ENCODE measurements at regions not wholly inside any gene's neighbourhood (a gene's known extent, or its start where the extent isn't known, plus 50 kb on each side); places are given as distances from the start of the nearest gene placed in this dataset.
"Not testable (repeated sequence)": the region's sequence is repeated elsewhere in the genome, so short reads cannot be mapped to it uniquely, and the experiment has no call there.

DNA sequence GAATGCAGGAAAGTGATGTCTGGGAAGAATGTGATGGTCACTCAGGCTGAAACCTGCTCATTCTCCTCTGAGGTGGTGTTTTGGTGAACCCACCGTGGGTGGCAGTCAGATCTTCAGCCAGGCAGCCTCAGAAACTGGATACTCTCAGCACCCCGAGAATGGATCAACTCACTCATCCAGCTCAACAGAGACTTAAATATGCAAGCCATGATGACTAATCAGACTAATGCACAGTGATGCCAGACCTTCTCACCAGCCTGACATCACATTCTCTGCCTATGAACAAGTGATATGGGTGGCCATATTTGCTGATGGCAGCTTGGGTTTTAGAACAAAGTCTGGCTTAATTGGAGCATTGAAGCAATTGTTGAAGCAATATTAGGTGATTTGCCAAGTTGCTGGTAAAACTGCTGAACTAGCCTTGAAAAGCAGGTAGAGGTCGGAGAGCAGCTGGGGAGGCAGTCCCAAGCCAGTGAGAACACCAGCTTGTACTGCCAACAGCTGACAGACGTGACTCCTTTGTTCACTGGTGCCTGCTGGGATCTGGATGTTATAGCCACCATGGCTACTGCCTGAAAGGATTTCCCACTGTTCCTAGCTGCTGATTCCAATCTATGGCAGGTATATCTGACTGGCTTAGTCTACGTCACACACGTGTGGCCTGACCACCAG, 608.1 kb downstream of the MID1IP1 start:
- DNase-seq (ENCODE audit: low read depth), result no peak

DNA sequence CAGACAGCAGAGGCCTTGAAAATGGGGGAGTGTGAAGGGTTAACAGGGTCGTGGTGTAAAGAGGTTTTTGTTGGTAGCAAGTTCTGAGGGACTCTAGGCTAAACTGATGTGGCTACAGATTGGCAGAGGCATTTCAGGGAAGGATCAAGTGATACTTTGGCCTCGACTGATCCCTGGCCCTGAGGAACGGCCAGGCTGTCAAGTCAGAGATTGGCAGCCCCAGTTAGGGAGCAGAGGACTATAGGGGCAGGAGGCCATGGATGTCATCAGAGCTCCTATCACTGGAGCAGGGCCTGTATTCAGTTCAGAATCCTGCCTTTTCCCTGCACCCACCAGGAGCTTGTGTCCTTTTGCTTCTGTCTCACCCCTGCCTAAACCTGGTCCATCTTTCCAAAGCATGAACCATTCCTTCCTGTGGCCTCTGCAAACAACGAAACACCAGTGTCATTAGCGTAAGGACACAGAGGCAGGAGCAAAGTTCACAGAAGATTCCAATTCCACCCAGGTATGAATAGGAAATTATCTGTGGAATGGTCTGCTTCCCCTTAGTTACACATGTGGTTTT, 613.1 kb downstream of the MID1IP1 start:
- DNase-seq (ENCODE audit: low read depth), result no peak

DNA sequence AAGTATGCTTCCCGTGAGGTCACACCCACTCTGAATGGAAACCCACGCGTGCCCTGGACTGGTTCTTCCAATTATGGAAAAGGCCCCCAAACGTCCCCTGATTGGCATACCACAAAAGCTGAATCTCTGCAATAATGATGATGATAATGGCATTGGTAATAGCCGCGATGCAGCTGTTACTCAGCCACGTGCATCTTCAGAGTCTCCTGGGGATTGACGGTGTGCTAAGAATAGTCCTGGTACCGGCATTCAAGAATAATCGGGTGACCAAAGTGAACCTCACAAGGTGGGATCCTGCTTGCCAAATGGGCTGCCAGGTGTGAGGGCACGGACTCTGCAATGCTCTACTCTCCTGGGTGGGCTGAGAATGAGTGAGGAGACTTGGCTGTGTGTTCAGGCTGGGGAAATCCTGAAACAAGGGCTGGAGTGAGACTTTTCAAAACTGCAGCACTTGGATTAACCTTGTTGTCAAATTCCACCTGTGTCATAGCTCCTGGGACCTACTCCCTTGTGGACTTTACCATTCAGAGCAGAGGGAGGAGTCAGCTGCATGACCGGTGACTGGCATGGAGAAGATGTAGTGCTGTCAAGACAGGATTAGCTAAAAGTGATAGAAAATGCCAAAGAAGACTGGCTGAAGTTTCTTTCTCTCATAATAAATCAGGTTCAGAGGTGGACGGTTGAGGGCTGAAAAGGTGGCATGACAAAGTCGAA, 615.4 kb downstream of the MID1IP1 start:
- no peak for DNase-seq (ENCODE audit: low read depth)

DNA sequence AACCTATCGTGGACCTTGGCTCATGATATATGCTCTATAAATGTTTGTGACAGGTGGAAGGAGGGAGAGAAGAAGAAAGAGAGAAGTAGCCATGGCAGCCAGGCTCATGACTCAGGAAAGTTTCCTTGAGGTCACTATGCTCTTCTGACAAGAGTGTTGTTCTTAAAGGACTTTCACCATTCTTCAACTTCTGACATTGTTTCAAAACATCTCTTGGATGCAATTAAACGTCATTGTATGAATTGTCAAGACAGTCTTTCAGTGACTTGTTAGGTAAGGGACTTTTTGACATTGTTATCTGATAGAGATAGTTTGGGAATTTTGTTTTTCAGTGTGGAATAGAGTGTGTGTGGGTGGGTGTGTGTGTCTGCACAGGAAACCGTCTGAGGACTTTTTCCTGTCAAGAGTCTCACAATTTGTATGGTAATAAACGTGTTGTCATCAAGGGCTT, 617.0 kb downstream of the MID1IP1 start:
- no peak for DNase-seq (ENCODE audit: low read depth)

DNA sequence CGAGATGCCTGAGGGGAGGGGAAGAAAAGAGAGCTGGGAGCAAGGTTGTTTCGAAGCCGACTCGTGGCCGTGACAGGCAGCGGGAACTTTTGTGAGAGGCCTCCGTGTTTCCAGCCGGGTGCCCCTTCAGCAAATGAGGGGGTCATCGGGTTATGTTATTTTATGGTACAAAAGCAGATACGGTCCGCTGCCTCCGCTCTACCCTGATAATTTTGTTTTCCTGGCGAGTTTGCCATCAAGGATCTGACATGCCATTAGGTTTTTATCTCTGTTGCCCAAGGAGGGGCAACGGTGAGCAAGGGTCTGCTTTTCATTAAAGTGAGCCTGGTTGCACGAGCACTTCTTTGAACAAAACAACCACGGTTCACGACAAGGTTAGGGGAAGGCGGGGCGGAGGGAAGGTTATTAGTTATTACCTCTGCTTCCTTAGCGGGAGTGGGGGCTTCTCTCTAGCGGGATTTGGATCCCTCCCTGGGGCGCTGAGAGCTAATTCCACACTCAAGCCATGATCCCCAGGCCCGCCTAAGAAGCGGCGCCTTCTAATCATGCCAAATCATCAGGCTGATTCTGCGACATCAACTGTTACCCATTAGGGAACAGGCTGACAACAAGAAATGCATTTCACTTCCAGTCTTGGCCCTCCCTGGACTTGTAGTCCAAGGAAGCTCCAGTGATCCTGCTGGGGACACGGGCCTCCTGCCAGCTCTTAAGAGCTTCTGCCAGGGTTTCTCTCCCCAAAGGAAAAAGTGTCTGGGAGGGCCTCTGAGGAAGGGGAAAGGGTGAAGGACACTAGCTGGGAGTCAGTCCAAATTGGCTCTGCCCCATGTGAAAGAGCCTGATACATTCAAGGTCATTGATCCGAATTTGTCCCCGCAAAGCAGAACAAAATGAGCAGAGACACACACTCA, 617.7 kb downstream of the MID1IP1 start:
- no peak for DNase-seq (ENCODE audit: low read depth)

DNA sequence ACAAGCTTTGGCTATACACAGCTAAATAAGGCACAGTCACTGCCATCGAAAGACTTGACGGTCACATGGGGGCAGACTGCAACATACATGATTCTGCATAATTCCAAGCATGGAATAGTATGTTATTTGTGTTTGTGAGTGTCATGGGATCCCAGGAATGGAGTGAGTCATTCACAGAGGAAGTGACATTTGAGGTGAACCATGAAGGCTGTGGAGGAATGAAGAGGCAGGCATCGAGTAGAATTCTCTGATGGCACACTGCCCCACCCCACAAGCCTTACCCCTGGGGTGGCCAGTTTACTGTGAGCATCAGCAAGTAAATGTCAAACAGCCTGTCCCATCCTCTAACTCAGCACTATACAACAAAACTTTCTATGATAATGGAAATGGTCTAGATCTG, 619.7 kb downstream of the MID1IP1 start:
- no peak for DNase-seq (ENCODE audit: low read depth)

DNA sequence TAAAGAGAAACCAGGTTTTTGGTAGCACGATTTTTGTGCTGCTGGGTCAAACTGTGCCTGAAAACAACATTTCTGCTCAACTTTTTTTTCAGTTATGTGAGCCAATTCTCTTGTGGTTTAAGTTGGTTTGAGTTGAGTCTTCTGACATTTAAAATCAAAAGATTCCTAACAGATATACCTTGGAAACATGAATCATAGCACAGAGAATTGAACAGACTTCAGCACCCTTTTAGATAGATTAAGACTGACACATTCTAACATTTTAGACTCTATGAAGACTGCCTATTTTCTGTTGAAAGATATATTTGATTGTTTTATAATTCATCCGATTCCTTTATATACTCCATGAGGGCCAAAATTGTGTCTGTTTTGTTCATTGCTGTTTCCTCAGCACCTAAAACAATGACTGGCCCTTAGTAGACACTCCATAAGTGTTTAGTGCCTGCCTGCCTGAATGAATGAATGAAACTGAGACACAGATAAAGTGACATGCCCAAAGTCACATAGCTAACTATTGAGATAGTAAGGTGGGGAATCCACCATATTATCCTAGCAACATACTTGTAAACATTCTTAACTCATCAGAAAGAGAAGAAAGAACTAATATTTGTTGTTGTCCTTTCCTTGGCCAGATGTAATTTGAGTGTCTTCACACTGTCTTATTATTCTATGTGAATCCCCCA, 624.0 kb downstream of the MID1IP1 start:
- DNase-seq (ENCODE audit: low read depth), result no peak

DNA sequence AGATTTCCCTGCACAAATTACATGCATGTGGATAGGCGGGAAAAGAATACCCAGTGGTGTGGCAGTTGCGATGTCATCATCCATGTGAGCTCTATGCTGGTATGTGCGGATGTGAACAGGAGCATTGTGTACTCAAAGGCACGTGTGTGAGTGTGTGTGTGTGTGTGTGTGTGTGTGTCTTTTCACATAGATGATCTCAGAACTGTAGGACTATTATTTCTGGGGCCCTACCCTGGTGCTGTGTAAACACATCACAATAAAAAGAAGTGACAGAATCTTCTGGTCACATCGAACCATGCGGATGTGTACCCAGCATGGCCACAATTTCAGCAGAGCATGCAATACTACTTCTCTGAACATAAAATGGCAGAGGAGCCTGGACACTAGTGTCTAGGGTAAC, 624.8 kb downstream of the MID1IP1 start:
- no peak for DNase-seq (ENCODE audit: low read depth)

DNA sequence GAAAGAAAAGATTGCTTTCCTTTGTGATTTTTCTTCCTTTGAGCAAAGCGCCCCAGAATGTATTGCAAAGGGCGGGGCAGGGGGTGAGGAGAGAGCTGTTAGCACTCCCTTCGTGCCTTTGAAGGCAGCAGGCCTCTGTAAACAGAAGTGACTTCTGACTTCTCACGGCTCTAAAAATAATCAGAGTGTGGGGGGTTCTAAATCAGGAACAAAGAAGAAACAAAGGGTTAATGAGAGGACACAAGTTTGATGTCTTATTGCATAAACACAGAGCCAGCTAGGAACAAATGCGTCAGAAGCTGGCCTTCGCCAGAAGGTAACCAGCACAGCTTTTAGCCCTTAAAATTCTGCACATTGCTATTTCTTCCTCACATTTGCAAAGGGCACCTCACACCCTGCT, 626.2 kb downstream of the MID1IP1 start:
- peak; percentile 0 for DNase-seq (ENCODE audit: low read depth)

DNA sequence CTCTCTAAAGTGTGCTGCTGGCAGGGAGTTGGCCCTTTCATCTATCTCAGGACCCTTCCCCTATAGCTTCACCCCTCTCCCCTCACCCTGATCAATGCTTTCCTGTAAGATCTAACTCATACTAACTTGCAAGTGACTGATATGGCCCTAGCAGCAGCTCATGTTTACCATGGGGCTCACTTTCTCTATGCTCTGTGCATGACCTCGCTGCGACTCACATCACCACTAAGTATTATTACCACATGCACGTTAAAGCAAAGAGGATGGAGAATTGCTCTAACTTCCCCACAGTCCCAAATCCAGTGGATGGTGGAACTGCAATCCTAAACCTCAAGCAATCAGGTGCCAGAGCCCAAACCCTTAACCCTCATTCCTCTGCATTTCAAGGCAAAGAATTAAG, 626.6 kb downstream of the MID1IP1 start:
- DNase-seq (ENCODE audit: low read depth), result peak; percentile 1

DNA sequence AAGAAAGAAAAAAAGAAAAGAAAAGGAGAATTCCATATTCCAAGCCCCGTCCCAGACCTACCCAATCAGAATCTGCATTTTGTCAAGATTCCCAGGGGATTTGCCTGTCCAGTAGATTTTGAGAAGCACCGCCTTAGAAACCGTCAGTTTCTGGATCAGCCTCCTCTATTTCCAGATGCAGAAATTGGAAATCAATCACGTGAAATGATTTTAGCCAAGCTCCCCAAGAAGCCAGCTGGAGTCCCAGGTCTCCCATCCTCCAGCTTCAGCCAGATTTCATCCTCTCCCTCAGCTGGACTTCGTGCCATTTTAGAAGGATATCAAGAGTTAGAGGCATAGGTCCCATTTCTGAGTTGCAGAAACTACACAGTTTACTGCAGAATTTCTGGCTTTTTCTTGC, 629.3 kb downstream of the MID1IP1 start:
- DNase-seq (ENCODE audit: low read depth), result no peak

DNA sequence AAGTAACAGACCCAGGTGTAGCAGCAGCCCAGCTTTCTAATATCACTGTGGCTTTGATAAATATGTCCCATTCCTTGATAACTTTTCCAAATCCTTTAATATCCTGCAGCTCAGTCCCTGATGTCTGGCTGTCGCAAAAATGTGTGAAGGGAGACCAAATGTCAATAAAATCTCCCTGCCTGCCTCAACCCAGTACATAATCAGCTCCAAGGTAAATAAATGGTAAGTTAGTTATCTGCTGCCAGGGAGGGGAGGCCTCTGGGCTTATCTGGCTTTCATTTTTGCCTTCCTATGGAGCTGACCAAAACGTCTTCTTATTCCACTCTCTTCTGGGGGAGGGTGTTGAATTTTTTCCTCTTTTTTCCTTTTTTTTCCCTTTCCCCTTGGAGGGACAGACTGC, 630.6 kb downstream of the MID1IP1 start:
- no peak for DNase-seq (ENCODE audit: low read depth)

DNA sequence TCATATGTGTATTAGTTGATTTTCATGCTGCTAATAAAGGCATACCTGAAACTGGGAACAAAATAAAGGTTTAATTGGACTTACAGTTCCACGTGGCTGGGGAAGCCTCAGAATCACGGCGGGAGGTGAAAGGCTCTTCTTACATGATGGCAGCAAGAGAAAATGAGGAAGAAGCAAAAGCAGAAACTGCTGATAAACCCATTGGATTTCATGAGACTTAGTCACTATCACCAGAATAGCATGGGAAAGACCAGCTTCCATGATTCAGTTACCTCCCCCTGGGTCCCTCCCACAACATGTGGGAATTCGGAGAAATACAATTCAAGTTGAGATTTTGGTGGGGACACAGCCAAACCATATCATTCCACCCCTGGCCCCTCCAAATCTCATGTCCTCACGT, 633.4 kb downstream of the MID1IP1 start:
- peak; percentile 0 for DNase-seq (ENCODE audit: low read depth)

DNA sequence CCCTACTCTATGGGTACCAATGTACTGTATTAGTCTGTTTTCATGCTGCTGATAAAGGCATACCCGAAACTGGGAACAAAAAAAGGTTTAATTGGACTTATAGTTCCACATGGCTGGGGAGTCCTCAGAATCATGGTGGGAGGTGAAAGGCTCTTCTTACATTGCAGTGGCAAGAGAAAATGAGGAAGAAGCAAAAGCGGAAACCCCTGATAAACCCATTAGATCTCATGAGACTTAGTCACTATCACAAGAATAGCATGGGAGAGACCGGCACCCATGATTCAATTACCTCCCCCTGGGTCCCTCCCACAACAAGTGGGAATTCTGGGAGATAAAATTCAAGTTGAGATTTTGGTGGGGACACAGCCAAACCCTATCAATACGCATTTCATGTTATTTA, 635.3 kb downstream of the MID1IP1 start:
- not testable (repeated sequence) for DNase-seq (ENCODE audit: low read depth)

DNA sequence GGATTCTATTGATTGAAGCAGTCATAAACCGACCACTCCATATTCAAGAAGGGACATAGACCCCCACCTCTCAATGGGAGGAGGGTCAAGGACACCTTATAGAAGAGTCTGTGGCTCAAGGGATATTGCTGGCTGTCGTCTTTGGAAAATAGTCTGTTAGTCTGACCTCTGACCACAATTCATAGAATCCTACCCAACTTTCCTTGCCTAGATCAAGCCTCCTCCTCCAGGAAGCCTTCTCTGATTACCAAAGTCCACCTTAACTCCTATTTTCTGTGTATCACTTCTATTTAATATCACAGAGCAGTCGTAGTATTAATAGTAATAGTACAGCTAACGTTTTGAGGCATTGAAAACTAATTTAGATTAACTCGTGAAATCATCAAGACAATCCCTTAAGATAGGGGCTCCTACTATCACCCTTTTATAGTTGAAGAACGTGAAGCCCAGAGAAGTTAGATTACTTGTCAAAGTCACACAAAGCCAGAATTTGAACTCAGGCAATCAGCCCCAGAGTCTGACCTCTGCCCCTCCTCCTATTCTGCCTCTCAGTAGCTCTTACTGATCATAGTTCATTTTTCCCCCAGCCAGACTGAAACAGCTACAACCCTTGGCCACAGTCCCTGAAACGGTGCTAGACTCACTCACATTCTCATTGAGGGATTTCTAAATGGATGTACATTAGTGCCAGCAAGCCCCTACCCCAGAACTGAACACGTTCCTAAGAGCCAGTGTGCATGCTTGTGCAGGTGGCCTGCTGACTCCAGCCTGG, 636.6 kb downstream of the MID1IP1 start:
- DNase-seq (ENCODE audit: low read depth), result no peak

DNA sequence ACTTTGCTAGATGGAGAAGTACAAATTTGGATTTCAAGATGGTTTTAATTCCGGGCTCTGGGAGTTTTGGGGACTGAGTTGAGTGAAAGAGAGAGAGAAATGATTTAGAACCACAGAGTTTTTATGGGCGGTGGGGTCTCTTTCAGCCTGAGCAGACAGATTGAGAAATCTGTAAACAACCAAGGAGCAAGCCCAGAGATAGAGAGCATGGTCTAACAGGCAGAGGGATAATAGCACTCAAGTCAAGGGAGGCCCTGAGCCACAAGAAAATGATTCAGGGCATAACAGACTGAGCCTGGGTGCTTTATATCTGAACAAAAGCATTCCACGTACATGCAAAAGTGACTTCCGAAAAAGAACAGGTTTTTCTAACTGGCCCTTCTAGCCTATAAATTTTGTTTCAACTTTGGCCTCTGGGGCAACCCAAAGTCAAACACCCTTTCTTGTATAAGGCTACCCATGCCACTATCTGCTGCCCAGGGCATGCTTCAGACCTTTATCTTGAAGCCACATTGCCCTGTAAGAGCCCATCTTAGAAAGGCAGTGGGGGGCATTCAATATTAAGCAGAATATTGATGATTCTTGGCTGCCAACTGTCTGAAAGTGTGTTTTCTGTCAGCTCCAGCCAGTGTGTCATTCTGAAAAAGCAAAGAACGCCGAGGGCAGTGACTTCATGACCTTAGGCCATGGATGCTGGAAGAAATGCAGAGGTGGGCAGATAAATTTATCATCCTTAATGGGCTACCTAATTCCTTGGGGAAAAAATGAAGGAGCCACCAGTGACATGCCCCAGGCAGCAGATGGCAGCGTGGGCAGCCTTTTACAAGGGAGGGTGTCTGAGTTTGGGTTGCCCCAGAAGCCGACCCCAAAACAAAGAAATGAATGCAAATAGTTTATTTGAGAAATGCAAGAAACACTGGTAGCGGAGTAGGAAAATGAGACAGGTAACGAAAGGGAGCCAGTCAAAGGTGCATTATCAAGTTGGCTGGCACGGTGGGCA, 637.6 kb downstream of the MID1IP1 start:
- DNase-seq (ENCODE audit: low read depth), result no peak

DNA sequence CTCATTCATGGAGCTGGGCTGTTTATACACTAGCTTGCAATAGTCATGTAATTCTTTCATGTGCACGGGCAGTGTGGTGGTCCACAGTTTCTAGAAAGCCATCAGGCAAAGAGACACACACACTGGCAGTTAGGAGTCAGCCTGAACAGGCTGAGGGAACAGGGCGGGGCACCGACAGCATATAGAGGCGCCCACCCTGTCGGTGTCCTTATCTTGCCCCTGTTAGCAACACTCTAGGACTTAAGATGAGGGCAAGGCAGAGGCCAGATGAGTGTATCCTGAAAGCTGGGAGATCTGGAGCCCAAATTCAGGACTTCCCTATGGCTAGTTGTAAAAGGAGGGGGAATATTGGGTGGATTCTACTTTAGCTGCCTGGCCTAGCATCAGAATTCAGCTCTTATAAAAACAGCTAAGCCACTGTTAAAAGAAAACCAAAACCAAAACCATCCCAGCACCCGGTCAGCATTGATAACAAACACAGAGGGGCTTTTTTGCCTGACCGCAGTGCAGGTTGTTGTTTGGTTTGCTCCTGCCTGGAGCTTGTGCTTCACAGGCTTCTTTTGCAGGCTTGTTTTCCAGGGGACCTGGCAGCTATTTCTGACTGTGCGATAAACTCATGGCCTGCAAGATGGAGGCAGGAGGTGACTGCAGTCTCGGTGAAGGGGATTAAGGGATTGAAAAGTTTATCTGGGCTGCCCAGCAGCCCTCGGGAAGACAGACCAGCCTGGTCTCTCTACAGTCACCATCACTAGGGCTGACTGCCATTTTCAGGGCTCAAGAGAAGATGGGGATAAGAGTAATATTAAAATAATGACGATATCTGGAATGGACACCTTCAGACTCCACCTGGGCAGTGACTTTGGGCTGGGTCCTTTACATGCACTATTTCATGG, 638.9 kb downstream of the MID1IP1 start:
- DNase-seq (ENCODE audit: low read depth), result no peak

DNA sequence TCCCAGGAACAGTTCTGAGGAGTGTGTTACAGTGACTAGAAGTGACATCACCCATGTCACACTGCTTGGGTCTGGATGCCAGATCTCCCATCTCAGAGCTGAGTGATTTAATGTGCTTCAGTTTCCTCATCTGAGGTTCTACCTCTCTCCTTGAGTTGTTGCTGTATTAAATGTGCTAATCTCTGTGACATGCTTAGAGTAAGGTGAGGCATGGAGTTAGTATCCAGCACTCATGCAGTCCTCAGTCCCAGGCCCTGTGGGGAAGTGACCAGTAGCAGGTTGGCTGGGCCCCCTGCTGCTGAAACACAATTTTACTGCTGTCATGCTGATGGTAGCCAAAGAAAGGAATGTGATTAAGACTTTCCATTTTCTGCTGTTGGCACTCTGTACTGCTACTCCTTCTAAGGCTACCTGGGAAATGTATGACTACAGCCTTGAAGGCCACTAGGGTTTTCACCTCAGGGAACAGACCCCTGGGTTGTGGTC, 639.6 kb downstream of the MID1IP1 start:
- no peak for DNase-seq (ENCODE audit: low read depth)

DNA sequence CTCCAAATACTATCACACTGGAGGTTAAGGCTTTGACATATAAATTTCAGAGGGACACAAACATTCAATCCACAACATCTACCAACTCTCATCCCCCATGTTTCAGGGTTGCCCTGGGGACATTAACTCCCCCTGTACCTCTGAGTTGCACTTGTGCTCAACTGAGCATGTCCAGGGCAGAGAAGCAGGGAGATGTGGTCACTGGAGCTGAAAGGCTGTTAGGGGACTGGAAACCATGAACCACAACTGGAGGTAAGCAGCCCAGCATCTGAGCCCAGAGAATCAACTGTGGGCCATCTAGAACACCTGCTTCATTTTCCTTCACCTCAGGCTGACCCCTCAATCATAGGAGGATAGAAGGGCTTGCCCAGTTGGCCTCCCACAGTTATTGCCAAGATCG, 641.1 kb downstream of the MID1IP1 start:
- no peak for DNase-seq (ENCODE audit: low read depth)

All from amniotic epithelial cell (primary cell).